Uterus (tissue), 3 donors: ENCODE measurements at regions not wholly inside any gene's neighbourhood (a gene's known extent, or its start where the extent isn't known, plus 50 kb on each side); places are given as distances from the start of the nearest gene placed in this dataset.

ENCODE experiments used
- DNase-seq, 2 donors: peaks; one replicate each; pipeline ENCODE4 v3.0.0-alpha.2; 2019 to 2020
- H3K27ac ChIP-seq, 2 donors: fragments of 200-600 bp; sonication (generic); 1 replicate in 1 of 2; 2 replicates in 1 of 2; pipeline ENCODE4 v1.5.1; 2016 to 2018
- H3K27me3 ChIP-seq, 2 donors: fragments of 200-600 bp; sonication (generic); one replicate each; pipeline ENCODE4 v1.5.1; 2018 to 2019; ENCODE audit warnings: control low read depth in 1 of 2
- H3K36me3 ChIP-seq, 2 donors: fragments of 200-600 bp; sonication (generic); one replicate each; pipeline ENCODE4 v1.5.1; 2019; ENCODE audit warnings: control low read depth in 1 of 2
- H3K4me1 ChIP-seq, 2 donors: fragments of 200-600 bp; sonication (generic); one replicate each; pipeline ENCODE4 v1.5.1; 2018 to 2019; ENCODE audit warnings: control low read depth in 1 of 2
- H3K4me3 ChIP-seq, 2 donors: fragments of 200-600 bp; sonication (generic); 1 replicate in 1 of 2; 2 replicates in 1 of 2; pipeline ENCODE4 v1.5.1; 2018 to 2019; ENCODE audit warnings: mild to moderate bottlenecking in 1 of 2
- H3K9me3 ChIP-seq, 2 donors: fragments of 200-600 bp; sonication (generic); one replicate each; pipeline ENCODE4 v1.5.1; 2019; ENCODE audit warnings: control low read depth in 1 of 2
- POLR2A ChIP-seq, 2 donors: fragments of 450-650 bp; IDR thresholded peaks; one replicate each; pipeline ENCODE4 v1.6.1; 2016; ENCODE audit warnings: antibody characterized with exemption in 2 of 2, mild to moderate bottlenecking in 1 of 2, moderate library complexity in 1 of 2
- intact Hi-C: fragments of 100-400 bp; cut with DNase I; formaldehyde crosslinking; loops from one replicate; pipeline ENCODE4 v1.15.1; 2023; ENCODE audit warnings: low total_unique reads
- TF ChIP-seq, protein P1 (sequence below), 4 experiments: fragments of 200-600 bp in 2 of 4; fragments of 450-650 bp in 2 of 4; sonication (generic) in 2 of 4; IDR thresholded peaks; one replicate each; pipeline ENCODE4 v1.5.1; 2016 to 2019; ENCODE audit warnings: antibody characterized with exemption in 4 of 4, mild to moderate bottlenecking in 2 of 4, moderate library complexity in 1 of 4
- donor health status: DM: yes; HTN: yes; CAD: no.

DNA sequence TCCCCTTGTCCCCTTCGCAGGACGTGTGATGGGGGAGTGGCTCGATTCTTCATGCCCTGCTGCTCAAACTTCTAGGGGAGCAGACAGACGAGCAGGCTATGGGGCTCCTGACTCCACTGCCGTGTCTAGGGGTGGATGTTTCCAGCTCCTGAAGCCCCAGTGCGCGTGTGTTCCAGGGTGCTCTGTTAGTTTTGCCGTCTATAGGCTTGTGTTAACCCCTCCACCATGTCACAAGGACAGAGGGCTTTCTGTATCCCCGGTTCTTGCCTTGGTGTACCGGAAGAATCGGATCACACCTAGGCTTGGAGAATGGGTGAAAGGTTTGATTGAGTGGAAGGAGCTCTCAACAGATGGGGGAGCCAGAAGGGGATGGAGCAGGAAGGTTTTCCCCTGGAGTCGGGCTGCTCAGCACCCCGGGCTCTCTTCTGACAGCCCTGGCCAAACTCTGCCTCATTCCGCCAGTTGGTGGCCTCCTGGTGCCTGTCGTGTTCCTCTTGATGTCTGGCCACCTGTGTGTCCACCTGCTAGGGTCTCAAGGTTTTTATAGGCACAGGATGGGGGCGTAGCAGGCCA, 810.7 kb downstream of the BRD1 start:
- Histone ChIP-seq H3K27me3 (no peaks in the 10 kb centered on the region), H3K36me3 (no peaks in the 10 kb centered on the region), H3K4me1 (no peaks in the 10 kb centered on the region), H3K9me3 (no peaks in the 10 kb centered on the region), H3K27ac (no peak overlapping the region), H3K4me3 (no peak overlapping the region)
- intact Hi-C loops: no loop called here
- no peak for TF ChIP-seq POLR2A (IDR thresholded peaks at IDR 0.05)
- TF ChIP-seq, protein P1, sequence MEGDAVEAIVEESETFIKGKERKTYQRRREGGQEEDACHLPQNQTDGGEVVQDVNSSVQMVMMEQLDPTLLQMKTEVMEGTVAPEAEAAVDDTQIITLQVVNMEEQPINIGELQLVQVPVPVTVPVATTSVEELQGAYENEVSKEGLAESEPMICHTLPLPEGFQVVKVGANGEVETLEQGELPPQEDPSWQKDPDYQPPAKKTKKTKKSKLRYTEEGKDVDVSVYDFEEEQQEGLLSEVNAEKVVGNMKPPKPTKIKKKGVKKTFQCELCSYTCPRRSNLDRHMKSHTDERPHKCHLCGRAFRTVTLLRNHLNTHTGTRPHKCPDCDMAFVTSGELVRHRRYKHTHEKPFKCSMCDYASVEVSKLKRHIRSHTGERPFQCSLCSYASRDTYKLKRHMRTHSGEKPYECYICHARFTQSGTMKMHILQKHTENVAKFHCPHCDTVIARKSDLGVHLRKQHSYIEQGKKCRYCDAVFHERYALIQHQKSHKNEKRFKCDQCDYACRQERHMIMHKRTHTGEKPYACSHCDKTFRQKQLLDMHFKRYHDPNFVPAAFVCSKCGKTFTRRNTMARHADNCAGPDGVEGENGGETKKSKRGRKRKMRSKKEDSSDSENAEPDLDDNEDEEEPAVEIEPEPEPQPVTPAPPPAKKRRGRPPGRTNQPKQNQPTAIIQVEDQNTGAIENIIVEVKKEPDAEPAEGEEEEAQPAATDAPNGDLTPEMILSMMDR (IDR thresholded peaks at IDR 0.05): no peak
- peak in 1 of 2 donors; percentile 4 for DNase-seq

DNA sequence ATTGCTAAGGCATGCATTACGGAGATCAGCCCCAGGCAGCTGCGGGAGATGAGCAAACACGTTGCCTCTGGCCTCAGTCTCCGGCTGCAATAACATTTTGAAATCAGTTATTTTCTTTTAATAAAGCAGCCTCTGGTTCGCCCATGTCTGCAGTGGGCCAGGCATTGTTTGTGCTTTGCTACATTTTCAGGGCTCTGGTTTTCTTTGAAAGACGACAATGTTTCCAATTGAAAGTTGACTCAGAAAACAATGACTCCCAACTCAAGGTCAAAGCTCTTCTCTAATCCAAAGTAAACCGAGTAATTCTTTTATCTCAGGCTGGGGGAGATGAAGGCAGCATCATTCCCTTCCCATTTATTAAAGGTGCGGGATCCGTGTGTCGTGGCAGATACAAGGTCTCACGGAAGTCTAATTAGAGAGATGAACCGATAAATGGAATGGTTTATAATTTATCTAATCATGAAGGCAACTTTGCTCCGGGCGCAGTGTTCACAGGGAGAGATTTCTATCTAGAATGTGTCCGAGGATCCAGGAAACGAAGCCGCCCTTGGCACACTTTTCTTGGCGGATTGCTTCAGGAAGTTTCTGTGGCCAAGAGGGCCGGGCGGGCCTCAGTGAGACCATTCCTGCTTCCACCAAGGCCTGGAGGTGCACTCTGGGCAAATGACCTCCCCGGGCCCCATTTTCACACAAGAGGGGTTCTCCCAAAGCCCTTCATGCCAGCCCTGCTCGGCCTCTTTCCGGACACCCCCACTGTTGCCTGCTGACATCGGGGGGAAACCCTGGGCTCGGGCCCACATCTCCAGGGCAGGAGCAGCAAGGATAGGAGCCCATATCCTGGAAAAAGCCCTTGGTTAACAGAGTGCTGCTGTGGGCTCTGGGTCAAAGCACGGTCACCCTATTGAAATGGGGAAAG, 811.4 kb downstream of the BRD1 start:
- intact Hi-C loops: no loop called here
- Histone ChIP-seq H3K4me1 (no peaks in the 10 kb centered on the region), H3K27ac (no peak overlapping the region), H3K4me3 (no peak overlapping the region), H3K9me3 (no peaks in the 10 kb centered on the region), H3K36me3 (no peaks in the 10 kb centered on the region), H3K27me3 (no peaks in the 10 kb centered on the region)
- TF ChIP-seq, protein P1 (IDR thresholded peaks at IDR 0.05): no peak
- no peak for TF ChIP-seq POLR2A (IDR thresholded peaks at IDR 0.05)
- peak in 1 of 2 donors; percentile 29 for DNase-seq

DNA sequence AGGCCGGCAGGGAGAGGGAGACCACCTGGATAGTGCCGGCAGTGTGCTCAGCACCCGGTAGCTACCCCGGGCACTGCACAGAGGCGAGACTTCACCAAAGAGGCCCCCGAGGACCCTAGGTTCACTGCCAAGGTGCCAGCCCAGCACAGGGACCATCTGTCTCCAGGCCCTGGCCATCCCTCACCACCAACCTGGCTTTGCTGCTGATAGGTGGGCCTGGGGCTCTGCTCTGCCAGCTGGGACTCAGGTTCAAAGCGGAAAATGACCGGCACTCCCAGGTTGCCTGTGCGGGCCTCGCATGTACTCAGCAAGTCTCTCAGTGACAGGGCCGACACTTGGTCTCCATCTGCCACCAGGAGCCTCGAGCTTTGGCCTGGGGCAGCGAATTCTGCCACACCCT, 812.2 kb downstream of the BRD1 start:
- Histone ChIP-seq H3K9me3 (no peaks in the 10 kb centered on the region), H3K4me1 (no peaks in the 10 kb centered on the region), H3K36me3 (no peaks in the 10 kb centered on the region), H3K27ac (no peak overlapping the region), H3K27me3 (no peaks in the 10 kb centered on the region), H3K4me3 (no peak overlapping the region)
- intact Hi-C loops: no loop called here
- no peak for TF ChIP-seq POLR2A (IDR thresholded peaks at IDR 0.05)
- TF ChIP-seq, protein P1 (IDR thresholded peaks at IDR 0.05): no peak
- no peak for DNase-seq

DNA sequence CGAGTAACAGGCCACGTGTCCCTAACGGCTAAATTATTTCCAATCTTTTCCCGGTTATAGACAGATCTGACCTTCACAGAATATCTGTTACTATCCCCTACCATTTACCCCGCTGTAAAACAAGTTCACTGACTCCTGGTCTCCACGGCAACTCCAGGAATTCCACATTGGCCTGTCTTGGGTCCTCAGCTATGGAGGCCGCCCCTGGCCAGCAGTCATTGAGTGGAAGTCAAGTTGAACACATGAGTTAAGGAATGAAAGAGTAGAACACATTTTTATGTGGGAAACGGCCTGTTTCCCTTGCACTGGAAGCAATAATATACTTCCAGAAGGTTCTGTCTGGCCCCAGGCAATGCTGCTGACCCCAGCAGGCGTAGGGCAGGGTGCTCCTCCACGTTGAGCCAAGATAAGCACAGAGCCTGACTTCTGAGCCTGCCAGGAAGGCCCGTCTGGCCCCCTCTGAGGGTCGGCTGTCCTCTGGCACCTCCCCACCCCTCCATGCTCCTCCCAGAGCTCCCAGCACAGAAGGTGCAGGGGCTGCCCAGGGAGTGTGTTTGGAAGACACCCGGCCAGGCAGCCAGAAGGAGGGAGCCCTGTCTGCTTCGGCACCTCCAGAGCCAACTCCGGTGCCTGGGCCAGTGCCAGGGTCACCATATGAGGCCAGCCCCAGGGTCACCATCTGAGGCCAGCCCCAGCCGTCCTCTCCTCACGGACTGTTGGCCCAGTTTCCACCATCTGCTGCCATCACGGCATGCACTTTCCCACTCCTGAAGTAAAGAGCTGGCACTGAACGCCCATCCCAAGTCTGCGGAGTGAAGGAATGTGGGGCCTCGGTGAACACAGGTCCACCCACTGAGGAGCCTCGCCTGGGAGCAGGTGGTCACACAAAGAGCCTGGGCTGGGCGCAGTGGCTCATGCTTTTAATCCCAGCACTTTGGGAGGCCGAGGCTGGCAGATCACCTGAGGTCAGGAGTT, 813.2 kb downstream of the BRD1 start:
- no peaks in the 10 kb centered on the region for H3K36me3 ChIP-seq
- no peak for TF ChIP-seq POLR2A (IDR thresholded peaks at IDR 0.05)
- TF ChIP-seq, protein P1 (IDR thresholded peaks at IDR 0.05): no peak
- H3K4me1 ChIP-seq: no peaks in the 10 kb centered on the region
- H3K9me3 ChIP-seq: no peaks in the 10 kb centered on the region
- no peak for DNase-seq
- intact Hi-C loops: no loop called here
- no peak overlapping the region for H3K4me3 ChIP-seq
- H3K27me3 ChIP-seq: no peaks in the 10 kb centered on the region
- H3K27ac ChIP-seq: no peak overlapping the region
